Fibroblast of peridontal ligament (primary cell): ENCODE measurements at regions not wholly inside any gene's neighbourhood (a gene's known extent, or its start where the extent isn't known, plus 50 kb on each side); places are given as distances from the start of the nearest gene placed in this dataset.
A peak's percentile ranks its signal among the peaks of the same experiment; 100 is the strongest.

Experiments
- DNase-seq: peaks from one replicate; pipeline ENCODE4 v3.0.0-alpha.2; 2010; ENCODE audit errors: extremely low read depth

DNA sequence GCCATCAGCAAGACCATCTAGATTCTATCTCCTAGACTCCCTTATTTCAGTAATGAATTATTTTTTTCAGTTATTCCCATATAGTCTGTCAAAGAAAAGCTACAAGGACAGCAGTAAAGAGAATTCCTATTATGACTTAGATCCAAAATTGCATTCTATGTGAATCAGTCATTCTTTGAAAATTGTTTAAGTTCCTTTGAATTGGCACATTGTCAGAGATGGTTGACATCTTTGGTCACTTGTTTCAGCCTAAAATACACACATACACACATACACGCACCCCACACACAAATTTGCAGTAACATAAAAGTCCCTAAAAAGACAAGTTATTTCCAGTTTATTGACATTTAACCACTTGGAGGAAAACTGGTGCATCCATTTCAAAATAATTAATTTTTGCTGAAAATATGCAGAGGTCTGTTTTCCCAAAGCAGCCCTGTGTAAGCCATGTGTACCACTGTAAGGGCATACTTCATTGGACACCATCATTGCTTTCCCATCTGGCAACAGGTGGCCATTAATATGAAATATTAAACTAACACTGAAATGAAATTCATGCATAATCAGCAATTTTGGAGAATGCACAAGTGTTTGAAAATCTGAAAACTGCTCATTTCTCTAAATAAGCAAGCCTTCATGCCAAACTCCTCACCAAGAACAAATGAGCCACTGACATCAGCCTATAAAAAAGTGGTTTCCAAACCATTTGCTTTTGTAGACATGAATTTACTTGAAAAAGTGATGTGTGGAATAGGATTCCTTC, 121.7 kb upstream of the COL1A2 start:
- peak; percentile 55 for DNase-seq

DNA sequence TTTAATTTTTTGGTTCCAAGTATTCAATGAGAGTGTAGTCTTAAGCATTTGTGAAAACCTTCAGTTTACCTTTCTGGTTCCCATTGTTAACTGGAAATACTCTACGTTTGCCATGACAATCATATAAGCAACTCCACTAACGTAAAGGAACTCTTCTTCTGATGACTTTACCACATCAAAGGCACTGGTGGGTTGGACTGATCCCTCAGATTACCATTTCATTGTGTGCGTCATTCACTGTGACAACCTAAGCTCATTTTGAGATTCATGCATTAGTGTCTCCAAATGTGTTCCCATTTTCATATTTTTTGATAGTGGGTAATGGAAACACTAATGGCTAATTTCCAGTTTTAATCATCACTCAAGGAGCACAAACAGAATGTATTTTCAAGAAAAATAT, 119.9 kb upstream of the COL1A2 start:
- DNase-seq: no peak

GRCh38 chr7:94276027-94276426, 118.7 kb upstream of the COL1A2 start:
- DNase-seq: no peak

DNA sequence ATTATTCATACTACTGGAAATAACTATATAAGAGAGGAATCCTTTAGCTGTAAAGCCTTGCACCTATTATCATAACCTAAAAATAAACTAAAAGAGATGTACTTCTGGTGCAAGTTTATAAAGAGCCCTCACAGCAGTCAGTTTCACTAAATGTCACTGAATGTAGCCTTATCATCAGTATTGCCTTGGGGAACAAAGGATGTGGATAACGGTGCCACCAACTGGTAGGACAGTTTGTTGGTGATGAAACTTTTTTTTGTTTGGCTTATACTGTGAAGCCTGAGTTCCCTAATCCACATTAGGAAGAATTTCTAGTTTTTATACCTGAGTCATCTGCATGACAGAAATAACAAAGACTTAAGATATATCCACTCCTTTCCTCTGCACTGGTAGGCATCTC, 117.9 kb upstream of the COL1A2 start:
- peak; percentile 74 for DNase-seq

GRCh38 chr7:94277236-94277635, 117.5 kb upstream of the COL1A2 start:
- no peak for DNase-seq

DNA sequence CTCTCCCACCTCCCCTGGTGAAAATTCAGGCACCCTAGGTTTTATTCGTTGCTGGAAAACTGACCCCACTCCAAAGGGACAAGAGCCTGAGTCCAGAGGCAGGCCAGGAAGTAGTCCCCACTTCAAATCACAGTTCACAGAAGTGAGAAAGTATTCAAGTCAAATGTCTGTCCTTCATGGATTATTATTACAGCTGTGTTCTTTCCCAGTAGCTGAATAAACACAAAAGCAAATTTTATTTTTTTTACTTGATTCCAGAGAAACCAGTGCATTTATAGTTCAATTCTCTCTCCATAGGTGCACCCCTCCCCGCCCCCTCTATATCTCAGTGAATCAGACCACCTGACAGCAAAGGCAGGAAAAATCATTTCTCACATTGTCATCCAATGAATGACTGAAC, 113.8 kb upstream of the COL1A2 start:
- DNase-seq: no peak

DNA sequence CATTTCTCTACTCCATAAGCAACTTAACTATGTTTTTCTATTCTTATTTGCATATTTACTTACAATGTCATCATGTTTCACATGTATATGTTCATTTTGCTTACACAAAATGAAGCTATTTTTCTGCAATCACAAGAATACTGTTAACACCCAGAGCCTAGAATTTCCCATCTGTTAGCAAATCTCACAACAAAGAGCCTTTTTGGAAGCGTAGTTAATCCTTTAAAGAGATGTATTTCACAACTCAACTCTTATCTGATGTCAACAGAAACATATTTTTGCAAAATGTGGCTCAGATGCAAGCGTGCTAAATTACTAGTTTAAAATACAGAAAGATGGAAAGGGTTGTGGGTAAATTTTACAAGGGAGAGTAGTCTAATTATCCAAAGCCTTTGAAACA, 110.6 kb upstream of the COL1A2 start:
- DNase-seq: no peak

DNA sequence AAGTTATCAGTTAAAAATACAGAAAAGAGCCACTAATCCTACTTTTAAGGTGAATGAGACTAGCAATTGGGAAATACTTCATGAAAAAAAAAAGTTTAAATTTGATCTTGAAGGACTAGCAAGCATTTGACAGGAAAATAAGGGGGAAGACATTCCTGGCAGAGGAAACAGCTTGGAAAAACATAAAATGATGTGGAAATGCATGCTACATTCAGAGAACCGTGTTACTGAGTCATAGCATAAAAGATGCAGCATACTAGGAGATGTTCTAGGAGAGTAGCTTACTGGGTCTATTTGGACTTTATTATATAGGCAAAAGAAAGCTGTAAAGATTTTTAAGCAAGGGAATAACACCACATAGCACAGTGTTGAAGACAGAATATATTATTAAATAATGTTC, 108.6 kb upstream of the COL1A2 start:
- peak; percentile 60 for DNase-seq

- no peak for DNase-seq
Observed at GRCh38 chr7:94288096-94288495, 106.6 kb upstream of the COL1A2 start.

DNA sequence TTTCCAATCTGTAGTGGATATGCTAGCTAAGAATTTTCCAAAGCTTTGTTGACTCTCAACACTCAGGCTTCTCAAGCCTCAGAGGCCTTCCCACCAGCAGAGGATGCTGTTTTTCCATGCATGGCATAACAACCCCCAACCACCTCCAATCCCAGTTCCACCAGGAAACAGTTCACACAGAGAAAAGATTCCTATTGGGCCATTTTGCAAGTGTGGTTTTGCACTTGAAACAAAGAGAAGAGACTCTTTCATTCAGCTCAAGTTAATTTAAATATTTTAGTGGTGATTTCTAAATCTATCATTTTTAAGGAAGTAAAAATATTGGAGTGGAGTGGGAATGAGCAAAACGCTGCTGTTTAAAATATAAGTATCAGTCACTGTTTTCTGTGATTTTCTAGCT, 105.6 kb upstream of the COL1A2 start:
- DNase-seq: peak; percentile 95

- peak; percentile 49 for DNase-seq
Observed at GRCh38 chr7:94294471-94295131, 100.1 kb upstream of the COL1A2 start.

- DNase-seq: peak; percentile 95
Observed at GRCh38 chr7:94295850-94296249, 98.8 kb upstream of the COL1A2 start.

DNA sequence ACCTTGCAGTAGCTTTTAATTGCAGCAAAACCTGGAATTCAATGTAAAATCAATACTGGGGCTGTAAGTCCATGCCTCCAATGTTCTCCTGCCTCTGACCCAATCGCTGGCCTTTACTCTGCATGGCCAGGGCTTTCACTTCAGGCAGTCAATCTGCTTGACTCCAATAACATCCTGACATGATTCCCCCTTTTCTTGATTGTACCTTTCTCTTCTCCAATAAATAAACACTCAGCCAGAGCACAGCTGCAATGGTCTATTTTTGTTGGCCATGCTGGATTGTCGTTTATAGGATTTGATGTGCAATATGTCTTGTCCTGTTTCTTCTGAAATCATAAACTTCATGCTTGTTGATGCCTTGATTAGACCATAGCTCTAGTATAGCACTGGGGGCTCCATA, 97.8 kb upstream of the COL1A2 start:
- DNase-seq: peak; percentile 46

DNA sequence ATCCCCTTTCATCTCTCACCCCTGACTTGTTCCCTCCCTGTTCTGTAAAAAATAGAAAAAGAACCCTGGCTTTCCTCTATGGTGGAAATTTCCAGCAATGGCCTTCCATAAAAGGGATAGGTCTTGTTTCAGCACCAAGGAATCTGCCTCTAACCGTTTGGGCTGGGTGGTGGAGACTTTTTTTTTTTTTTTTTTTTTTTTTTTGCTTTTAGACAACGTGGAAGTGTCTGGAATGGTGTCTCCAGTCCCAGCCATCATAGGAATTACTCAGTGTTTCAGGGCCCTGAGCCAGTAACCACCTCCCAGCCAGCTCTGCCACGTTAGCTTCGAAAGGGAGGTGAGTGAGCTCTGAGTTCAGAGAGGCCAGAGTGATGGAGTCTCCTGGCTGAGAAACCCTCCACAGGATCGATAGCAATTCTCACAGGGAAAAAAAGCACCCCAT, 97.3 kb upstream of the COL1A2 start:
- peak; percentile 99 for DNase-seq

DNA sequence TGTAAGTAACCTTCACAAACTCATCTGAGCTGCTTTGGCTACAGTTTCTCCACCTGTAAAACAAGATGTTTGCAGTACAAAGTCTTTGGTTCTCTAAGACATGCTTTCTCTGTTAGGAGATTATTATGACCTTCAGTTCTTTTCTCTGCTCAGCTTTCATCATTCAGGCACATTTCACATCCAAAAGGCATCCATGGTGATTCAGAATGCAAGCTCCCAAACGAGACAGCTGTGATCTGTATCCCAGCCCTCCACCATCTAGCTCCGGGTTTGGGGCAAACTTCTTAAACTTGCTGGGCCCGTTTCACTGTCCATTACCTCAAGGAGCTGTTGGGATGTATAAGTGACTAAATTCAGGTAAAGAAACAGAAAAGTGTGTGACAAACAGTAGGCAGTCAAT, 95.8 kb upstream of the COL1A2 start:
- DNase-seq: peak; percentile 89

DNA sequence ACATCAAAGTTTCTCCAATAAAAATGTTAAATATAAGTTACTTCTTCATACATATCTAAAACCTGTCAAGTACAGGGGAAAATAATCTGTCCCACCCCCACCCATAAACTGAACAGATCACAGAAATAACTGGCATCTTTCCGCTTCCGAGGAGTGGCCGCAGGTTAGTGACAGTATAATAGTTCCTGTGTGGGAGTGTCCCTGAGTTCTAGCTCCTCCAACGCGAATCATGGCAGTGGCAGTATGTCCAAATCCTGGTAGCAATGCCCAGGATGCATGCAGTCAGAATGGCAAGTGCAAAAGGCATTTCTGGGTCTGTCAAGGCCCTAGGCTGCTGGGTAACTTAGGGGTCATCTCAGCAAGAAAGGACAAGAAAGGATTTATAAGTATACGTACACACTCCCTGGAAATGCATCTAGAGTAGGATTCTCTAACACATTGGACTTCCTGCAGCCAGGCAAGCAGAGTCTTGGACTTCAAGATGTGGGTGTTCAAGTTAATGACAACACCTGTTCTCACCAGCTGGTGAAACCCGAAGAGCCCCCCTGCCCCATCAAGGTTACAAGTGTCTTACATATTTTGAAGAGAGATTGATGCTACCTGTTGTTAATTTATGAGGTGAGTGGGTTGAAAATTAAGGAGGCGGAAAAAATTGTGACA, 94.4 kb upstream of the COL1A2 start:
- no peak for DNase-seq

DNA sequence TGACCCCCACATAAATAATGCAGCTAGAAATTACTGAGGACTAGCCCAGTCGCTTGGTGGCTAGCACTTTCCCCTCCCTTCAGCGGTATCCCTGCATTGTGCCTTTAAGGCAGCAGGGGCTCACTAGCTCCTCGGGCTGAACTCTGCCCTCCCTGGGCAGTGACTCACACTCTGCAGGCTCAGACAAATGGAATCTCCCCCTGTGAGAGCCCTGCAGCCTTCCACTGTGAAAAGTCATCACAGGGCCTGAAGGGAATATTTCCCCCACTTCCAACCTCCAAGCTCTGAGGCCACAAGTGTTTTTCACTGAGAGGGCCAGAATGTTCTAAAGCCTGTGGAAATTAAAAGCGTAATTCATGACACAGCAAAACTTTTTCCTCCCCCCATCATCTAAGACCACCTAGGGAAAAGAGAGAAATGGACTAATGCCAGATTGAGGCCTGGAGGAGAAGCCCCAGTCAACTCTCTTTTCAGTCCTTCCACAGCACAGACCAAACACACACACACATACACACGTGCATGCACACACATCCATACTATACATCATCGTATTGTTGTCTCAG, 93.6 kb upstream of the COL1A2 start:
- DNase-seq: peak; percentile 98

DNA sequence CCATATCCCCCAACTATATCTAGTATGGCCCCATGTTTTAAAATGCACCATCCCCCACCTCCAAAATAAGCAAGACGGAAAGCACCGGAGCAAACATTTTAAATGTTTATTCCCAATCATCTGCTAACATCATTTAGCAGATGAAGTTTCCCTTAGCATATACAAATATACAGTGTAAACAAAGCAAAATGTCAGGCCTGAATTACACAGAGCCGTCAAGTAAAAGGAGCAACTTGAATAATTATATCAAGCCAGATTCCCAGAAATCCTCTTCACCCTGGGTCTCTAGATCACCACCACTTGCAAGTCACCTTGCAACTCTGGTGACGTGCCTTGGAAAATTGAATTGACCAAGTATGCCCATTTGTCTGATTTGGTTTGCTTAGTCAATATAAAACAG, 91.6 kb upstream of the COL1A2 start:
- DNase-seq: peak; percentile 30

DNA sequence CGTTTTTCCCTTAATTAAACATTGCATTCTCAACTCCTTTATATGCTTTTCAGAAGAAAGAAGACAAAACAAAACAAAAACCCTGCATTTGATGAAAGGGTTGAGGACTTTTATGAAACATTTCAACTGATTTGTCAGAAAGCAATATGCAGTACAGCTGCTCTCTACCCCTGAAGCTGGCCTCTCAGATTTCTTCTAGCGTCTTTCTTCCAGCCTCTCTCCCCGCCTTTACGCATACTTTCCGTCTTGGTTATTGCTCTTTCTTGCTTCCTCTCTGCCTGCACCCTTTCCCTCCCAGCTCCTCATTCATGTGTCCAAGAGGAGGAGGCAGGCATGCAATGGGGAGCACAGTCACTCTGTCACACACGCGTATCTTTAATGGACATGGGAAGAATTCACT, 91.0 kb upstream of the COL1A2 start:
- peak; percentile 95 for DNase-seq

DNA sequence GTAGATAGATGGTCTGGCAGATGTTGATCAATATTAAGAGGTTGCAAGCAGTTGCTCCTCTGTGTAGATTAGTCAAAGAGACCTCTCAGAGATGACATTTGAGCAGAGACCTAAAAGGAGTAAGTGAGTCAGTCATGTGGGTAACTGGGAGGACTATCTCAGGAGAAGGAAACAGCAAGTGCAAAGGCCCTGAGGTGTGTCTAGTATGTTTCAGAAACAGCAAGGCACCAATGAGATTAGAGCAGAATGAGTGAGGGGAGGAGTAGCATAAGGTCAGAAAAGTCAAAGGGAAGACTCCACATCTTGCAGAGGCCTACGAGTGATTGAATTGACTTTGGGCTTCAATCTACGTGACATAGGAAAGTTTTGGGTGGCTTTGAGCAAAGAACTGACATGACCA, 89.8 kb upstream of the COL1A2 start:
- no peak for DNase-seq

- DNase-seq: no peak
Observed at GRCh38 chr7:94305836-94306235, 88.9 kb upstream of the COL1A2 start.

GRCh38 chr7:94307399-94308048, 87.2 kb upstream of the COL1A2 start:
- DNase-seq: no peak
